ENCODE measurements at regions not wholly inside any gene's neighbourhood (a gene's known extent, or its start where the extent isn't known, plus 50 kb on each side); places are given as distances from the start of the nearest gene placed in this dataset.

GRCh38 chr10:4076983-4077382, 292.0 kb upstream of the KLF6 start:
- TF ChIP-seq CTCF (IDR thresholded peaks at IDR 0.05; ENCODE audit: low read depth, low read length, poor library complexity, severe bottlenecking), result no peak
- TF ChIP-seq EZH2phosphoT487 (IDR thresholded peaks at IDR 0.05; ENCODE audit: borderline replicate concordance, low read length), result no peak
